OCI-LY7 (cell line): ENCODE measurements at regions not wholly inside any gene's neighbourhood (a gene's known extent, or its start where the extent isn't known, plus 50 kb on each side); places are given as distances from the start of the nearest gene placed in this dataset.

ENCODE experiments used
- BruUV-seq: library from RNA; stranded (reverse); fragments of 400-500 nt; replicated peaks from 2 replicates; lab custom pipeline; 2021; lab: Mats Ljungman, UMichigan
- CTCF ChIA-PET: fragments of 300-600 bp; sonication (Branson Sonifier 250); formaldehyde crosslinking; loops from one replicate; lab custom pipeline; 2022; ENCODE audit warnings: antibody characterized with exemption; ENCODE audit not compliant: unreplicated experiment; lab: Charles Lee
- POLR2A ChIA-PET: fragments of 300-600 bp; sonication (Branson Sonifier 250); formaldehyde crosslinking; loops from one replicate; lab custom pipeline; 2022; ENCODE audit warnings: antibody characterized with exemption; lab: Charles Lee
- DNase-seq: peaks from one replicate; pipeline ENCODE4 v3.0.0-alpha.2; 2015; ENCODE audit warnings: low spot score
- H2AFZ ChIP-seq: fragments of 200-600 bp; sonication (generic), shearing (Covaris generic); 2 replicates; pipeline ENCODE4 v1.6.1; 2014; ENCODE audit warnings: mild to moderate bottlenecking, antibody characterized with exemption, low read length, moderate library complexity
- H3K27ac ChIP-seq: fragments of 200-600 bp; sonication (generic); 2 replicates; pipeline ENCODE4 v1.5.1; 2014; ENCODE audit warnings: mixed run types, low read depth, mild to moderate bottlenecking, moderate library complexity, low read length, inconsistent platforms; ENCODE audit not compliant: poor library complexity, severe bottlenecking
- H3K36me3 ChIP-seq: fragments of 200-600 bp; sonication (generic); 2 replicates; pipeline ENCODE4 v1.6.1; 2014; ENCODE audit warnings: mild to moderate bottlenecking, antibody characterized with exemption, low read length, moderate library complexity, mixed read lengths; ENCODE audit not compliant: insufficient read depth
- H3K4me1 ChIP-seq: fragments of 200-600 bp; sonication (generic); 2 replicates; pipeline ENCODE4 v1.5.1; 2014; ENCODE audit warnings: mild to moderate bottlenecking, low read length; ENCODE audit not compliant: insufficient read depth, poor library complexity, severe bottlenecking
- H3K4me2 ChIP-seq: fragments of 200-600 bp; sonication (generic); 2 replicates; pipeline ENCODE4 v1.6.1; 2014; ENCODE audit warnings: mild to moderate bottlenecking, low read length
- H3K4me3 ChIP-seq: fragments of 200-600 bp; sonication (generic); 2 replicates; pipeline ENCODE4 v1.5.1; 2014; ENCODE audit warnings: mild to moderate bottlenecking, low read depth, low read length; ENCODE audit not compliant: poor library complexity, severe bottlenecking
- H3K79me2 ChIP-seq: fragments of 200-600 bp; sonication (generic); 2 replicates; pipeline ENCODE4 v1.6.1; 2016; ENCODE audit warnings: low read depth, mild to moderate bottlenecking, low read length, moderate library complexity, mixed read lengths; ENCODE audit not compliant: insufficient read depth
- H3K9me2 ChIP-seq: fragments of 200-600 bp; sonication (generic); 2 replicates; pipeline ENCODE4 v1.6.1; 2016; ENCODE audit warnings: mild to moderate bottlenecking, low read length, mixed read lengths; ENCODE audit not compliant: insufficient read depth
- H3K9me3 ChIP-seq: fragments of 200-600 bp; sonication (generic); 2 replicates; pipeline ENCODE4 v1.6.1; 2014; ENCODE audit warnings: mild to moderate bottlenecking, mixed run types, low read length, mixed read lengths
- H4K20me1 ChIP-seq: fragments of 200-600 bp; sonication (generic); 2 replicates; pipeline ENCODE4 v1.6.1; 2014; ENCODE audit warnings: mild to moderate bottlenecking, antibody characterized with exemption, low read length, moderate library complexity, mixed read lengths; ENCODE audit not compliant: insufficient read depth
- EZH2phosphoT487 ChIP-seq: fragments of 200-600 bp; sonication (generic); IDR thresholded peaks from 2 replicates; pipeline ENCODE4 v1.6.1; 2018; ENCODE audit warnings: low read depth, borderline replicate concordance, mild to moderate bottlenecking, mixed run types, antibody characterized with exemption, low read length, moderate library complexity, mixed read lengths
- intact Hi-C: fragments of 100-400 bp; cut with micrococcal nuclease; formaldehyde crosslinking; loops from one replicate; pipeline ENCODE4 v1.10.0; 2022; ENCODE audit not compliant: unreplicated experiment
- TF ChIP-seq, protein P1 (sequence below): fragments of 200-600 bp; sonication (generic); conservative IDR thresholded peaks from 2 replicates; pipeline ENCODE4 v1.5.1; 2014; ENCODE audit warnings: mild to moderate bottlenecking, antibody characterized with exemption, low read length, moderate library complexity, mixed read lengths

DNA sequence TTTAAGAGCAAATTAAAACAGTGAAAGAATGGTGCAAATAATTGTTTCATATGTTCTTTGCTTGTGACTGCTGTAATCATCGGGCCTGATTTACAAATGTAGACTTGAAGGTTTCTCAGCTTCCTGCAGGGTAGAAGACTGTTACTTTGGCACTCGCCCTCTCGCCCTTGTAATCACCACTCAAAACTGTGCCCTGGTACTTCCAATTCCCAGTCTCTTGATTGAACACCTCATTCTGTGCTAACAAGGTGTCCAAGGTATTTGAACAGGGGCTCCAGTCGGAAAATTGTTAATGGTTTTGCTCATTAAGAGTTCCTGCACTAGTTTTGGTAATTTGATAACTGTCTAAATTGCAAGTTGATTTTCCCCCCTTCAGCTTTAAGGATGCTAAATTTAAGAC is 209.5 kb downstream of the ZIC1 start:
- H3K36me3 ChIP-seq, result no peaks in the 10 kb centered on the region
- no peak overlapping the region for H3K4me3 ChIP-seq
- H3K9me3 ChIP-seq, result no peaks in the 10 kb centered on the region
- no peak for DNase-seq
- CTCF ChIA-PET, result no interaction called here
- no peaks in the 10 kb centered on the region for H3K9me2 ChIP-seq
- no peaks in the 10 kb centered on the region for H3K79me2 ChIP-seq
- no peak overlapping the region for H2AFZ ChIP-seq
- H4K20me1 ChIP-seq, result no peaks in the 10 kb centered on the region
- no TSS peak for BruUV-seq
- no peak for TF ChIP-seq EZH2phosphoT487
- TF ChIP-seq, protein P1, sequence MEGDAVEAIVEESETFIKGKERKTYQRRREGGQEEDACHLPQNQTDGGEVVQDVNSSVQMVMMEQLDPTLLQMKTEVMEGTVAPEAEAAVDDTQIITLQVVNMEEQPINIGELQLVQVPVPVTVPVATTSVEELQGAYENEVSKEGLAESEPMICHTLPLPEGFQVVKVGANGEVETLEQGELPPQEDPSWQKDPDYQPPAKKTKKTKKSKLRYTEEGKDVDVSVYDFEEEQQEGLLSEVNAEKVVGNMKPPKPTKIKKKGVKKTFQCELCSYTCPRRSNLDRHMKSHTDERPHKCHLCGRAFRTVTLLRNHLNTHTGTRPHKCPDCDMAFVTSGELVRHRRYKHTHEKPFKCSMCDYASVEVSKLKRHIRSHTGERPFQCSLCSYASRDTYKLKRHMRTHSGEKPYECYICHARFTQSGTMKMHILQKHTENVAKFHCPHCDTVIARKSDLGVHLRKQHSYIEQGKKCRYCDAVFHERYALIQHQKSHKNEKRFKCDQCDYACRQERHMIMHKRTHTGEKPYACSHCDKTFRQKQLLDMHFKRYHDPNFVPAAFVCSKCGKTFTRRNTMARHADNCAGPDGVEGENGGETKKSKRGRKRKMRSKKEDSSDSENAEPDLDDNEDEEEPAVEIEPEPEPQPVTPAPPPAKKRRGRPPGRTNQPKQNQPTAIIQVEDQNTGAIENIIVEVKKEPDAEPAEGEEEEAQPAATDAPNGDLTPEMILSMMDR, result no peak
- no peak overlapping the region for H3K4me2 ChIP-seq
- H3K27ac ChIP-seq, result no peak overlapping the region
- intact Hi-C loops, result no loop called here
- no peaks in the 10 kb centered on the region for H3K4me1 ChIP-seq
- POLR2A ChIA-PET, result no interaction called here

DNA sequence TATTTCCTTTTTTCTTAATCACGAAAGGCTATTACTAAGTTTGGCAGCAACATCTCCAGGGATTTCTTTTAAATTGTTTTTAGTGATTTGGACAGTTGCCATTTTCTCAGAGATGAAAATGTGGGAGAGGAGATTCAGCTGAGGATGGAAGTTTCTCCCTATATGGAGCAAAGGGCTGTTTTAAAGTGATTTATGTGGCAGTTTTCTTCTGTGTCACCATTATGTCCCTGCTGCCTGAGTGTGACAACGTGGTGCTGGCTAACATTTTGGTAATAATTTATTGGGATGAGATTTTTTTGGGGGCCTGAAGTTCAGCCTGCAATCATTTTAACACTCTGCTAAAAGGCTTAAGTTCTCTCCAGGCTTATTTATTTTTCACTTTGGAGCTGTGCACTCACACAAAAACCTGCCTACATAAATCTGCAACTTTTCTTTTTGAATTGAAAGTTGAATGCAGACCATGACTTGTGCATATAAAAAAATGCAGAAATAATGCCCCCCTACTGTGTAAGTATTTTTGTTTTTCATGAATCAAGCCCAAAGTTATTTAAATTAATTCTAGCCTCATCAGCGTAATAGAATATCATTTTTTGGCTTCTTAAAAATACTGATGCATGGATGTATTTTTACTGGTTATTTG is 210.9 kb downstream of the ZIC1 start:
- intact Hi-C loops, result no loop called here
- Histone ChIP-seq H3K4me2 (no peak overlapping the region), H3K4me3 (no peak overlapping the region), H3K79me2 (no peaks in the 10 kb centered on the region), H3K9me3 (no peaks in the 10 kb centered on the region), H2AFZ (no peak overlapping the region), H3K4me1 (no peaks in the 10 kb centered on the region), H4K20me1 (no peaks in the 10 kb centered on the region), H3K27ac (no peak overlapping the region), H3K9me2 (no peaks in the 10 kb centered on the region), H3K36me3 (no peaks in the 10 kb centered on the region)
- TF ChIP-seq, protein P1, result no peak
- TF ChIP-seq EZH2phosphoT487, result no peak
- POLR2A ChIA-PET, result no interaction called here
- no peak for DNase-seq
- CTCF ChIA-PET, result no interaction called here
- BruUV-seq, result no TSS peak

DNA sequence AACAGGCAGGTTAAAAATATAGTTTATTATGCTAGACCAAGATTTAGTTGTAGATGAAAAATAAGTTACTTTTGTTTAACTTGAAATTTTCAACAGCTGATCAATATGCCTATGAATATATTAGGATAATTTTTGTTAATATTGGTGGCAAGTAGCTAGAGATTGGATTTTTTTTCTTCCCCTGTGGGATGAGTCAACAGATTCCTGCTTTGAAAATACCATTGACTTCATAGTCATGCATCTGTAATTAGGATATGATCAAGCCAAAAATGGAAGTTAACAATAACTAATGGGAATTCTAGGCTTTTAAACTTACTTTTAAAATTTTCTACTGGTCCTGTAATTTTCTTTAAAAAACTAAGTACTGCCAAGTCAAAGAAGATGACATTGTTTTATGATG is 211.7 kb downstream of the ZIC1 start:
- DNase-seq, result no peak
- Histone ChIP-seq H2AFZ (no peak overlapping the region), H3K4me1 (no peaks in the 10 kb centered on the region), H3K79me2 (no peaks in the 10 kb centered on the region), H3K36me3 (no peaks in the 10 kb centered on the region), H3K9me3 (no peaks in the 10 kb centered on the region), H4K20me1 (no peaks in the 10 kb centered on the region), H3K4me3 (no peak overlapping the region), H3K4me2 (no peak overlapping the region), H3K9me2 (no peaks in the 10 kb centered on the region), H3K27ac (no peak overlapping the region)
- CTCF ChIA-PET, result no interaction called here
- intact Hi-C loops, result no loop called here
- TF ChIP-seq EZH2phosphoT487, result no peak
- TF ChIP-seq, protein P1, result no peak
- no TSS peak for BruUV-seq
- POLR2A ChIA-PET, result no interaction called here
